ENCODE measurements at regions not wholly inside any gene's neighbourhood (a gene's known extent, or its start where the extent isn't known, plus 50 kb on each side); places are given as distances from the start of the nearest gene placed in this dataset.

- TF ChIP-seq CTCF (optimal IDR thresholded peaks at IDR 0.05 in 1 of 3, IDR thresholded peaks at IDR 0.05 in 1 of 3, conservative IDR thresholded peaks at IDR 0.05 in 1 of 3; ENCODE audit: extremely low read depth in 1 of 3, insufficient read depth in 2 of 3, low read length in 3 of 3) (no peak), EZH2 (IDR thresholded peaks at IDR 0.05; ENCODE audit: low read length) (no peak)
These were observed 54.0 kb upstream of the EGFL6 start for GRCh38 chrX:13515211-13515930.

All from keratinocyte (primary cell).